Parathyroid adenoma (tissue), 2 donors: ENCODE measurements at regions not wholly inside any gene's neighbourhood (a gene's known extent, or its start where the extent isn't known, plus 50 kb on each side); places are given as distances from the start of the nearest gene placed in this dataset.

Experiments
- H2AFZ ChIP-seq: fragments of 300-600 bp; sonication (generic); one replicate; pipeline ENCODE4 v1.7.0; 2017; ENCODE audit warnings: antibody characterized with exemption, mild to moderate bottlenecking
- H3K27ac ChIP-seq: fragments of 300-600 bp; sonication (generic); one replicate; pipeline ENCODE4 v1.7.0; 2017
- H3K27me3 ChIP-seq: fragments of 300-600 bp; sonication (generic); one replicate; pipeline ENCODE4 v1.7.0; 2017; ENCODE audit warnings: low read length; ENCODE audit not compliant: control insufficient read depth, insufficient read depth
- H3K36me3 ChIP-seq: fragments of 300-600 bp; sonication (generic); one replicate; pipeline ENCODE4 v1.7.0; 2017; ENCODE audit warnings: low read length; ENCODE audit not compliant: control insufficient read depth, insufficient read depth
- H3K4me1 ChIP-seq: fragments of 300-600 bp; sonication (generic); one replicate; pipeline ENCODE4 v1.7.0; 2017; ENCODE audit warnings: control low read depth
- H3K4me2 ChIP-seq: fragments of 300-600 bp; sonication (generic); one replicate; pipeline ENCODE4 v1.7.0; 2017; ENCODE audit warnings: low read length
- H3K4me3 ChIP-seq: fragments of 300-600 bp; sonication (generic); one replicate; pipeline ENCODE4 v1.7.0; 2017; ENCODE audit warnings: low read depth, low read length
- H3K79me2 ChIP-seq: fragments of 300-600 bp; sonication (generic); one replicate; pipeline ENCODE4 v1.7.0; 2017; ENCODE audit warnings: control low read depth
- H3K9ac ChIP-seq: fragments of 300-600 bp; sonication (generic); one replicate; pipeline ENCODE4 v1.7.0; 2017; ENCODE audit warnings: mild to moderate bottlenecking
- H3K9me3 ChIP-seq: fragments of 300-600 bp; sonication (generic); one replicate; pipeline ENCODE4 v1.7.0; 2017; ENCODE audit warnings: low read length; ENCODE audit not compliant: control insufficient read depth
- TF ChIP-seq, protein P1 (sequence below): fragments of 300-600 bp; sonication (generic); IDR thresholded peaks from one replicate; pipeline ENCODE4 v1.7.0; 2017; ENCODE audit warnings: antibody characterized with exemption, mild to moderate bottlenecking
- donor health status: primary hyperparathyroidism.

DNA sequence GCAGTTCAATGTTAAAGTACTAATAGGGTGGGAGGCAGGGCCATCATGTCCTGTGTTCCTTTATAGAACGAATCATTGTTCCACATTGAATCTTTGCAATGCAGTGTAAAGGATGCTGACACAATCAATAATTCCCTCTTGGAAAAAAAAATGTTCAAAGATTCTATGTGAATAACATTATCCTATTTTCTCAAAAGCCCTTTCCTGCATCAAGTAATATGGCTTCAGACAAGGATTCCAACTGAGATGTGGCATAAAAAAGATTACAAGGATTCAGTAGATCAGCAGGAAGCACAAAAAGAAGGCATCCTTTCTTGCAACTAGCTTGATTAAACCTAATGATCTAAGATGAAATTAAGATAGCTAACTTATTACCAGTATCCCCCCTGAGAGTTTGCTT, 454.0 kb upstream of the CADM2 start:
- H3K79me2 ChIP-seq = no peaks in the 10 kb centered on the region

DNA sequence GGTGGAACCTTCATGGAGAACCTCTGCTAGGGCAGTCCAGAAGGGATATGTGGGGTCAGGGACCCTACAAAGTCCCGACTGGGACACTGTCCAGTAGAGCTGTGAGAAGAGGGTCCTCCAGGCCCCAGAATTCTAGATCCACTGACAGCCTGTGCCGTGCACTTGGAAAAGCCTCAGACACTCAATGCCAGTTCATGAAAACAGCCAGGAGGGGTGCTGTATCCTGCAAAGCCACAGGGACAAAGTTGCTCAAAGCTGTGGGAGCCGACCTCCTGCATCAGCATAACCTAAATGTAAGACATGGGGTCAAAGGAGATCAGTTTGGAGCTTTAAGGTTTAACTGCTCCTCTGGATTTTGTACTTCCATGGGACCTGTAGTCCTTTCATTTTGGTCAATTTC, 448.8 kb upstream of the CADM2 start:
- H3K27ac ChIP-seq = no peak overlapping the region
- no peak overlapping the region for H3K9ac ChIP-seq
- no peaks in the 10 kb centered on the region for H3K36me3 ChIP-seq
- no peaks in the 10 kb centered on the region for H3K4me1 ChIP-seq
- no peaks in the 10 kb centered on the region for H3K27me3 ChIP-seq
- H3K9me3 ChIP-seq = no peaks in the 10 kb centered on the region
- no peaks in the 10 kb centered on the region for H3K79me2 ChIP-seq
- H3K4me2 ChIP-seq = no peak overlapping the region
- H2AFZ ChIP-seq = no peak overlapping the region
- no peak overlapping the region for H3K4me3 ChIP-seq
- TF ChIP-seq, protein P1, sequence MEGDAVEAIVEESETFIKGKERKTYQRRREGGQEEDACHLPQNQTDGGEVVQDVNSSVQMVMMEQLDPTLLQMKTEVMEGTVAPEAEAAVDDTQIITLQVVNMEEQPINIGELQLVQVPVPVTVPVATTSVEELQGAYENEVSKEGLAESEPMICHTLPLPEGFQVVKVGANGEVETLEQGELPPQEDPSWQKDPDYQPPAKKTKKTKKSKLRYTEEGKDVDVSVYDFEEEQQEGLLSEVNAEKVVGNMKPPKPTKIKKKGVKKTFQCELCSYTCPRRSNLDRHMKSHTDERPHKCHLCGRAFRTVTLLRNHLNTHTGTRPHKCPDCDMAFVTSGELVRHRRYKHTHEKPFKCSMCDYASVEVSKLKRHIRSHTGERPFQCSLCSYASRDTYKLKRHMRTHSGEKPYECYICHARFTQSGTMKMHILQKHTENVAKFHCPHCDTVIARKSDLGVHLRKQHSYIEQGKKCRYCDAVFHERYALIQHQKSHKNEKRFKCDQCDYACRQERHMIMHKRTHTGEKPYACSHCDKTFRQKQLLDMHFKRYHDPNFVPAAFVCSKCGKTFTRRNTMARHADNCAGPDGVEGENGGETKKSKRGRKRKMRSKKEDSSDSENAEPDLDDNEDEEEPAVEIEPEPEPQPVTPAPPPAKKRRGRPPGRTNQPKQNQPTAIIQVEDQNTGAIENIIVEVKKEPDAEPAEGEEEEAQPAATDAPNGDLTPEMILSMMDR = no peak

More for the DNA sequence above, 454.0 kb upstream of the CADM2 start:
- Histone ChIP-seq H3K9me3 (no peaks in the 10 kb centered on the region), H3K4me3 (no peak overlapping the region), H3K4me1 (no peaks in the 10 kb centered on the region), H3K4me2 (no peak overlapping the region), H3K9ac (no peak overlapping the region), H2AFZ (no peak overlapping the region), H3K27ac (no peak overlapping the region), H3K27me3 (no peaks in the 10 kb centered on the region), H3K36me3 (no peaks in the 10 kb centered on the region)
- TF ChIP-seq, protein P1 = no peak

DNA sequence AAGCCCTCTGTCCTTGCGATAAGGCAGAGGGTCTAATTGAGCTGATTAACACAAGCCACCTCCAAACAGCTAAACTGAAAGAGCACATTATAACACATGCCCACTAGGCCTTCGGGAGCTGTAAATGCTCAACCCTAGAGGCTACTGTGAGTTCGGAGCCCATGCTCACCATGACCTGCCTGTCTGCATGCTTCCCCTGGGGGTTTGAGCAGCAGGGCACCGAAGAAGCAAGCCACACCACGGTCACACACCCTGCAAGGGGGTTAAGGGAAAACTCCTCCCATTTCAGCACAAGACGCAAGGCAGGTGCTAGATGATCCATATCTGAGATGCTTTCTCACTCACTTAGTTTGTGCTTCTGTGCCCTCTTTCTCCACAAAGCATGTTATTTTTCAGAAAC, 435.9 kb upstream of the CADM2 start:
- Histone ChIP-seq H3K9ac (no peak overlapping the region), H3K4me3 (no peak overlapping the region), H3K4me2 (no peak overlapping the region), H3K79me2 (no peaks in the 10 kb centered on the region), H3K27ac (no peak overlapping the region), H3K9me3 (no peaks in the 10 kb centered on the region), H3K27me3 (no peaks in the 10 kb centered on the region), H3K4me1 (no peaks in the 10 kb centered on the region), H3K36me3 (no peaks in the 10 kb centered on the region), H2AFZ (no peak overlapping the region)
- TF ChIP-seq, protein P1 = no peak

DNA sequence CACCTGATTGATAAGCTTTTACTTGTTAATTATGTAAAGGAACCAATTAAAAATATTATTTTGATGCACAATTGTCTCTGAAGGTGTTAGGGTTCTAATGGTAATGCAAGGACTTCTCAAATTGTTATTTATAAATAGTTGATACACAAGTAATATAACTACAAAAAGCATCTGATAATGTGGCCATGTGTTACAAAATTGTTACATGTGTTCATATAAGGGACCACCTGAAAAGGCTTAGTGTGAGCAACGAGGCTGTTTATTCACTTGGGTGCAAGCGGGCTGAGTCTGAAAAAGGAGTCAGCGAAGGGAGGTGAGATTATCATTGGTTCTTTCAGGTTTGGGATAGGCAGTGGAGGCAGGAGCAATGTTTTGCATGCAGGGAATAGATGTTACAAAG, 421.9 kb upstream of the CADM2 start:
- Histone ChIP-seq H3K27ac (no peak overlapping the region), H3K9me3 (no peaks in the 10 kb centered on the region), H3K4me3 (no peak overlapping the region), H3K9ac (no peak overlapping the region), H3K4me2 (no peak overlapping the region), H3K36me3 (no peaks in the 10 kb centered on the region), H3K4me1 (no peaks in the 10 kb centered on the region), H2AFZ (no peak overlapping the region), H3K27me3 (no peaks in the 10 kb centered on the region), H3K79me2 (no peaks in the 10 kb centered on the region)
- TF ChIP-seq, protein P1 = no peak

DNA sequence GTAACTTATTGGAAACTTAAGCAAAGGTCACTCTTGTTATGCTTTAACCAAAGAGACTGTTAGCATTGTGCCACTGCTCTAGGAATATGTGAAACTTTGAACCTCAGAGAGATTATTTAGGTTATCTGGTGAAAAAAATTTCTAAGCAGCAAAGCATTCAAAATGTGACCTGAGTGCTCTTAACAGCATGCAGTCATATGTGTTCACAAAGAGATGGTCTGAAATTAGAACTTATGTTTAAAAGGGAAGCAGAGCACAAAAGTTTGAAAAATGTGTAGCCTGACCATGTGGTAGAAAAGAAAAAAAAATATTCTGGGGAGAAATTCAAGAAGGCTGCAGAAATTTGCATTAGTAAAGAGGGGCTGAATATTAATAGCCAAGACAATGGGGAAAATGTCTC, 420.2 kb upstream of the CADM2 start:
- Histone ChIP-seq H3K4me1 (no peaks in the 10 kb centered on the region), H2AFZ (no peak overlapping the region), H3K27me3 (no peaks in the 10 kb centered on the region), H3K79me2 (no peaks in the 10 kb centered on the region), H3K9me3 (no peaks in the 10 kb centered on the region), H3K36me3 (no peaks in the 10 kb centered on the region), H3K4me3 (no peak overlapping the region), H3K4me2 (no peak overlapping the region), H3K9ac (no peak overlapping the region), H3K27ac (no peak overlapping the region)
- TF ChIP-seq, protein P1 = no peak
